GM21390 (cell line): ENCODE measurements at regions not wholly inside any gene's neighbourhood (a gene's known extent, or its start where the extent isn't known, plus 50 kb on each side); places are given as distances from the start of the nearest gene placed in this dataset.

Experiments
- ATAC-seq: cut with Tn5 transposase; IDR thresholded peaks from one replicate; pipeline ENCODE4 v1.9.1; 2021; ENCODE audit not compliant: unreplicated experiment

DNA sequence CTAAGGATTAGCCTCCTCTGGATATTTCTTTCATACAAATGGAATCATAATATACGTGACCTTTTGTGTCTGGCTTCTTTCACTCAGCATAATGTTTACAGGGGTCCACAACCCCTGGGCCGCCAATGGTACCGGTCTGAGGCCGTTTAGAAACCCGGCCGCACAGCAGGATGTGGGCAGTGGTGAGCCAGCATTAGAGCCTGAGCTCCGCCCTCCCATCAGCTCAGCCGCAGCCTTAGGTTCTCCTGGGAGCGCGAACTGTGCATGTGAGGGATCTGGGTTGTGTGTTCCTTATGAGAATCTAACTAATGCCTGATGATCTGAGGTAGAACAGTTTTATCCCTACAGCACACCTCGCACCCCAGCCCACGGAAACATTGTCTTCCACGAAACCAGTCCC is 229.7 kb downstream of the ICE1 start:
- no peak for ATAC-seq

DNA sequence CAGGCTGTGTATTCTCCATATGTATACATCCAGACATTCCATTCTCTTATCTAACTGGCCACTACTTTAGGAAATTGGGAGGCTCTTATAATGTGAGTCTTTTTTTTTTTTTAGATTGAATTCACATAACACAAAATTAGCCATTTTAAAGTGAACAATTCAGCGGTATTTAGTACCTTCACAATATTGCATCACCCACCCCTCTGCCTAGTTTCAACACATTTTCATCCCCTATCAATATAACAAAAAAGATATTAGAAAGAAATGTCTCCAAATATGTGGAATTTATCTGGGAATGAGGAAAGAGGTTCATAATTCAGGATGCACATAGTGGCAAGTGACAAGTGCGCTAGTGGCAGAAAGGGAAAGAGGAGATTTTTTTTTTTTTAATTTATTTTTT is 228.5 kb downstream of the ICE1 start:
- no peak for ATAC-seq

DNA sequence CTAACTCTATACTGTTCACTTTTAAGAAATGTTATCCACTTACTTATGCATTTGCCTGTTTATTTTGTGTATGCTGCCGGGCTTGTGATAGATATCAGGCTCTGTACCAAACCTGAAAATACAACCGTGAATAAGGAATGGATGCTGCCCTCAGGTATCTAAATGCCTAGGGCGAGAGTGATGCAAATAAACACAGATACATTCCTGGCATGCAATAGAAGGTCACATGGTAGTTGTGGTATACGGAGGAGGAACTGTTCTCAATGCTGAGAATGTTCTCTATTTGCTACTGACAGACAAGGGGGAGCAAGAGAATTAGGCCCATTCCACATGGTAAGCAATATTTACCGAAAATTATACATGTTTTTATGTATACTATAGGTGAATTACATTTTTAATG is 227.8 kb downstream of the ICE1 start:
- no peak for ATAC-seq

DNA sequence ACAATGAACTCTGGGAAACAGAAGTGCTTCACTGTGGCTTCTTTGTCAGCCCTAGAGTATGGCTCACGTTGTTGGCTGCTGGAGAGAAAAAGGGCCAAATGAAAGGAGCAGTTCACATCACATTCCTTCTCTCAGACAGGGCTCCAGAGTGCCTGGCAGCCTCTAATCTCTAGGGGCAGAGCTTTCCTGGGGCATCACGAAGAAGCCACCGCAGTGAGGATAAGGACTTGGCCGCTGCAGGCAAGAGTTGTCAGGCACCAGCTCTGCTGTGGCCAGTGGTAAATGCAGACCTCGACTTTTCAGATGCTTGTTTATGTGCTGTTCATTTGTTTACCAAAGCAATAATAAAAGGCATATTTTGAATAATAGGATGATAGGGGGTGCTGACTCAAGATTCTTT is 227.2 kb downstream of the ICE1 start:
- no peak for ATAC-seq

DNA sequence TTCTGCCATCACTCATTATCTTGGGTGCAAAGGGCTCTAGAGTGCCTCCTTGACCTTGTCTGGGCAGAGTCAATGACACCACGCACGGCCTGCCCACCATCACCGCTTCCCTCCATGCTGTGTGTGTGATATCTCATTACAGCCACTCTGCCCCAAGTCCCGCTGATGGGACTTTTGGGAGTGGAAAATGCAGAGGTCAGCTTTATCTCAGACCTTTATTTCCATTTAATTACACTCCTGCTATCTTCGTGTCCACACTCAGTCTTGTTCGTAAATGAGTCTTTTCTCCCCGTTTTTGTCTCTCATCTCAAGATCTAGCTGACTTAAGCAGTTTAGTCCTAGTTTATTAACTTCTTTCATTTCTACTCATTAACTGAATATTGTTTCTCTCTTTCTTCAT is 226.2 kb downstream of the ICE1 start:
- no peak for ATAC-seq

DNA sequence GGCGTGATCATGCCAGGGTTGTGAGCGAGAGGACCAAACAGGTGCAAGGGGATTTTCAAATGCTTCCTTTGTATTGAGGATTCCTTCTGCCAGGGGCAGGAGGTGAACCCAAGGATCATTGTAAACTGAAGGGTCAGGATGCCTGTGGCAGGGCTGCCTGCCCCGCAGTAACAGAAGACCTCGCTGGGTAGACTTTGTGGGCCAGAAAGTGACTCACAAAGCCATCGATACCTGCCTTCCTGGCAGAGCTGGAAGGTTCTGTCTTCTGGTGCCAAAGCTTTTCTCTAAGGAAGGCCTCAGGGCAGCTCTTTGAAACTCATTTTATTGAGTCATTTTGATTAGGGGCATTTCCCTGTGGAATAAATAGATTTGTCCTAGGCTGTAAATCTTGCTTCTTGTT is 223.4 kb downstream of the ICE1 start:
- ATAC-seq: no peak

DNA sequence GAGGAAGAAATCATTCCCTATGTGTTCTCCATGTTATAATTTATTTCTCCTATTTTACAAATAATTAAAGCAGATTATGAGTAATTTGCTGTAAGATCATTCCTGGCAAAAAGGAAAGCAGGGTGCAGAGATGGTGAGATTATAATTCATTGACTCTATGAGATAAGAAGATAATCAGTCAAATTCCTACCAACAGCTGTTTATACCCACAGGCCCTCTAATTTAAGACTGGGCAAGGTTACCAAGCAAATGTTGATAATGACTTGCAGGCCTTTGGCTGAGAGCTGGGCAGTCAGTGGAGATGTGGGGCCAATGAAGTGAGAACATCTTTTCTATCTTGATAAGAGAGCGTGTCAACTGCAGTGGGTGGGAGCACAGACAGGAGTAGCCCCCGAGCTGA is 222.7 kb downstream of the ICE1 start:
- ATAC-seq: no peak

DNA sequence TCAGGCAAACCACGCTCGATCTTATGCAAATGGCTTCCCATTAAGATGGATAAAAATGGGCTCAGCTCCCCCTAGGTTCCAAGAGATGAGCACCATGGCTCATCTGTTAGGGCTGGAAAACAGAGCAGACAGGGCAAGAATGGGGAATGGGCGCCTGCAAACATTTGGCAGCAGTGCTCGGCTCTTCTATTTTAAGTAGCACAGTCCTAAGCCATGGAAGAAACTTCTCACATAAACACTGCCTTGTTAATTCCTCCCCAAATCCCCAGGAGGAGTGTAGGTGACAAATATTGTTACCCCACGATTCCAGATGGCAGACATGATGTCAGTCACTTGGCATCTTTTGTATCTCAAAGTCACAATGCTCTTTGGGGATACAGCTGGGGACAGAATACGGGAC is 221.8 kb downstream of the ICE1 start:
- ATAC-seq: no peak

DNA sequence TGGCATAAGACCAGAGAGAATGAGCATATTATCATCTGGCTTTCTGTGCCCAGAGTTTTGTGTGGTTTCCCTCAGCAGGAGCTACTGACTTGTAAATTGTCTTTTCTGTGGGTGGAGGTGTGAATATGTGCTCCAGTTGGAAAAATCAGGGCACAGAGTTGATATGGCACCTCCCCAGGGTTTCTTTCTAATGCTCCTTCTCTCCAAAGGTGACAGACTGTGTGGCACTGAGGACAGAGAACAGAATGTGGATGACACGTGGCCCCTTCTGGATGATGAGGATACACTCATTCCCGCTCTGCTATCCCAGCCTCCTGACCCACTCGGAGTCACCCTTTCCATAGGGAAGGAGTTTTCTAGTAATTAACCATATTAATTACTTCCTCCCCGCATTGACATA is 221.0 kb downstream of the ICE1 start:
- ATAC-seq: no peak

DNA sequence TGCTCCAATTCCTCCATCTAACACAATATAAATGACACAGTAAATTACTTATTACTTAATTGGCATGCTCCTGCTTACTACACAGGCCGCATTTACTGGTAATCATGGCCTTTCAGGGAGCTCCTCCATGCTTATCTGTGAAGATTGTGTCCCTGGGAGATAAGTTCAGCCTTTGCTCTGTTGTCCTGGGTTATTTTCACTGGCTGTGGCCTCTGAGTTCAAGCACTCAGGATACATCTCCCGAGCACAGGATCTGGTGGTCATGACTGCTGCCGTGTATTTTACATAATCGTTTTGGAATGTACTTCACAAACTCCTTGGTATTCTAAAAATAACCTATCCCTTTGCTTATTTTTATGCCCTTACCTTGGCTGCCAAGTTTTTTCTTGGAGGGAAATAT is 215.7 kb downstream of the ICE1 start:
- ATAC-seq: no peak

DNA sequence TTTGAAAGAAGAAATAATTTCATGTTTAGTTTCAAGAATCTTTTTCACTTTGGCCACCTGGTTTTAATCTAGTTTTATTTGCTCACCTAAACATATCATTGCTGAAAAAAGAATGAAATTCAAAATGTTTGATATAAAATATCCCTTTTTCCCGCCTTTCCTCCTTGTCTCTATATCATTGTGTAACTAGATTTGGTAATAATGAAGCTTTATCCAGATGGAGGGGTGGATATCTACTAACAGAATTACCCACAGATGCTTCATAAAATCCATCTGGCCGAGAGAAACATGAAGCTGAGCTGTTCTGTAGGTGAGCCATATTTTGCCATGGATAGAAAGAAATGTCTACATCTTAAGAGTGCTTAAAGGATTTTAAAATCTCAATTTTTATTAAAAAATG is 214.7 kb downstream of the ICE1 start:
- ATAC-seq: no peak

DNA sequence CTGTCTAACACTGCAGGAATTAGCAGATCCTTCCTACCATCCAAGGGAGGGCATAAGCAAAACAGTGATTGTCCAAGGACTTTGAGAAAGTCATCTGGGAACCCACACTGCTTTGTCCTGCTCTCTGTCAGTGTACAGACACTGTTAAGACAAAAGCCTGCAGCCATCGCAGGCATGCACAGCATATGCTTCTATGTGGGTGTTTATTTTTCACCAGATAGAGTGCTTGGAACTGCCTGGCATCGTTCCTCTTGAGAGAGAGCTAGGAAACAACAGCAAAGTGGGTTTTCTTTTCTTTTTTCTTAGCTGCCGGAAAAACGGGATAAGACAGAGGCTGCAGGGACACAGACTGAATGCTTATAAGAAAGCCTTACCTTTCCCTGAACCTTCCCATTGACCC is 212.3 kb downstream of the ICE1 start:
- no peak for ATAC-seq

DNA sequence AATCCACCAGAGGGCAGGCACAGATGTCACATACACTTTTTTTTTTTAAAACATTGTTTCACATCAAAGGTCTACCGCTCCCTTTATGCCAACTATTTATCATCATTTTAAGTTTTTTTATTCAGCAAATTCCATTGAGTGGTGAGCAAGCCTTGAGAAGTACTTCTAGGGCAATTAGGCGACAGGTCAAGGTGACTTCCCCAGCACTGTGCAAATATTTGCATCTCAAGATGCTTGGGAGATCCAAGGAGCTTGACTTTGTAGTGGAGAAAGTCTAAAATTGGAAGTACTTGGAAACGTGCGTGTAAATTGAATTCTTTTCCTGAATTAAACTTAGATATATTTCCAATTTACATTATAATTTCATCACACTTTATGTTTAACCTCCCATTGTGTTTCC is 211.1 kb downstream of the ICE1 start:
- no peak for ATAC-seq

DNA sequence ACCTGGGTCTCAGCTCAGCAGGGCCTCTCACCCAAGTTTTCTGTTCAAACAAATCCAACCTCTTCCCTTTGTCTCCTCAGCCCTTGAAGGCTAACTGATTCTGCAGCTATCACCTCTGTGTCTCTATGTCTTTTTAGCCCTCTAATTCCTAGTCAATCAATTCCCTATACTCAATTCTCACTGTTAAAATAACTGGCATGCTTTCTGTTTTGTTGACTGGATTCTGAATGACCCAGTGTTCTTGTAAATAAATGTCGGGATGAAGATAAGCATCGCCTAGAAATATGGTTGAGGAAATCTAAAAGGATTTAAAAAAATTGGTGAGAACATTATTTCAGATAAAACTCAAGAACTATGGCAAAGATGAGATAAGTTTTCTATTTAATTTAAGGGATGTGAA is 210.2 kb downstream of the ICE1 start:
- ATAC-seq: no peak

DNA sequence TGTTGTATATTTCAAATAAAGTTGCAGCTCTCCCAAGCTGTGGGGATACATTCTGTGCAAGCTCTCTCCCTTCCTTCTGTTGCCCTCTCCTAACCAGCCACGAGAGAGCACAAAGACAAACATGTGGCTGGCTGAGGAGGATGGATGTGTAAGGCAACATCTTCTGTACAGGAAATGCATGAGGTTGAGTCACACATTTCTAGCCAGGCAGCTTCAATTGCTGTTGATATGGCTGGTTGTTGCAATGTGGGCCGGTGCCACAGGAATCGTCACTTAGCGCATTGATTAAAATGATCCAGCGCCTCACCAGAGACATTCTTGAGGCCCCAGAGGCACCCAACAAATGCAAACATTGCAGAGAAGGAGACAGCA is 207.1 kb downstream of the ICE1 start:
- no peak for ATAC-seq

DNA sequence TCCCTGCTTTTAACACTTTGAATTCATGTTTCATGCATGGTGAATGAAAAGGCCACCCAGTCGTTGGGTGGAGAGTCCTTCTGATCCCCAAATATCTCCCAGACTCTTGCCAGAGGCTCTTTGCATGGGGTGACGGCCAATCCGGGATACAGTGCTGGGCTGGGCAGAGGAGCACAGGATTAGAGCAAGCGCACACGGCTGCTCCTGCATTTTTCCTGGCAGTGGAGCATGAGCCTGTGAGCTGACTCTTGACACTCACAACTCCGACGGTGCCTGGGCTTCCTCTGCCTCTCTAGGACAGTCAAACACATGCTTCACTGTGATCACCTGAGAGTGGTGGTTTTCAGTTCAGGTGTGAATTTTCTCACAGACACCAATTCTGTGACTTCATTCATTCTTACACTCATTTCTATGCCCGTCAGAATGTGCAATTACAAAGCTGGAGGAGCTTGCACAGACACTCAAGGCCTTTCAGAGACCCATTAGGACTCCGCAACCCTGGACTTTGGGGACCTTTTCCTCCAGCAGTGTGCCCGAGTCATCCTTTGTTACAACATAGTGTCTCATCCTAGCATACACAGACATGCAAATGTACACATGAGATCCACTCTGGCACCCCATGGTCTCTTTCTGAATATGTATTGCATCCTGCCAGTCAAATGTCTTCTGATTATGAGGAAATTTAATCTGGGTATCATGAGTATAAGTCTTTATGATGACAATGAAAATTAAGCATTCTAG is 206.6 kb downstream of the ICE1 start:
- ATAC-seq: no peak

DNA sequence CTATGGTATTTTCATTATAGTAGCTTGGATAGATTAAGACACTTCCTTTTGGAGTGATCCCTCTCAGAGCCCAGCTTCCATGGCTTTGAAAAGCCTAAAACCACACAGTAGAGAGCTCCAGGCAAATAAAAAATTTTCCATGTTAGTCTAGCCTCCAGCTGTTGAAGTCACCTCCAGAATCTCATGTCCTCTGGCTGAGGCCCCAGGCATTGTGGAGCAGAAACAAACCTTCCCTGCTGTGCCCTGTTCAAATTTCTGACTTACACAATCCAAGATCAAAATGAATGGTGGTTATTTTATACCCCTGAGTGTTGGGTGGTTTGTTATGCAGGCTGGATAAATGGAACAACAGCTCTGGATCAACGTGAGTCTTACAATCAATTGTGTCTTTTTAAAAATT is 203.9 kb downstream of the ICE1 start:
- no peak for ATAC-seq

DNA sequence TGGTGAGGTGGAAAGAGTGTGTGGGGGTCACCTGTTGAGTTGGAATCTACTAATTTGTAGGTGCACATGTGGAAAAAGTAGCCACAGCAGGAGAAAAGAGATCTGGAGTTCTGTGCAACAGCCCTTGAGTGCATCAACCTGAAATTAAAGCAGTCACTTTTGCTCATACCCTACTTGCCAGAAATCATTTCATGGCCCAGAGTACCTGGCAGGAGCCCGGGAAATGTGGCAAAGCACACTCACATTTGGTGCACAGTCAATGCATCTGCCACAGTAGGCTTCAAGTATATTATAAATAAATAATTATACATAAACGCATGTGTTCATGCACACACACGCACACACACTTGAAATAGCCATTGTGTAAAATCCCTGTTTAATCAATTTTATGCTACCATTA is 203.0 kb downstream of the ICE1 start:
- ATAC-seq: no peak

DNA sequence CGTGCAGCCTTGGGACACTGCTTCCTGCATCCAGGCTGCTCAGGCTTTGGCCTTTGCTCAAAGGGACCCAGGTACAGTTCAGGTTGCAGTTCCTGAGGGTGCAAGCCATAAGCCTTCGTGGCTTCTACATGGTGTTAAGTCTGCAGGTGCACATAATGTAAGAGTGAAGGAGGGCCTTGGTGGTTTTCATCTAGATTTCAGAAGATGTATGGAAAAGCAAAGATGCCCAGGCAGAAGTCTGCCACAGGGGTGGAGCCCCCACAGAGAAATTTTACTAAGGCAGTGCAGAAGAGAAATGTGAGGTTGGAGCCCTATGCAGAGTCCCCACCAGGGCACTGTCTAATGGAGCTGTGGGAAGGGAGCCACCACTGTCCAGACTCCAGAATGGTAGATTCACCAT is 200.9 kb downstream of the ICE1 start:
- no peak for ATAC-seq

DNA sequence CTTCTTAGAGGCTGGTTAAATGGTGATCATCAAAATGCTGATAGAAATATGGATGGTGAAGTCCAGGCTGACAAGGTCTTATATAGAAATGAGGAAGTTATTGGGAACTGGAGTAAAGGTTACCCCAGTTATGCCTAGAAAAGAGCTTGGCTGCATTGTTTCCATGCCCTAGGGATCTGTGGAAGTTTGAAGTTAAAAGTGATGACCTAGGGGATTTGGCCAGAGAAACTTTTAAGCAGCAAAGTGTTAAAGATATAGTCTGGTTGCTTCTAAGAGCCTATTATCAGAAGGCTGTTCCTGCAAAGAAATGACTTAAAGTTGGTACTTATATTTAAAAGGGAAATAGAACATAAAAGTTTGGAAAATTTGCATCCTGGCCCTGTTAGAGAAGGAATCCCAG is 200.3 kb downstream of the ICE1 start:
- no peak for ATAC-seq

DNA sequence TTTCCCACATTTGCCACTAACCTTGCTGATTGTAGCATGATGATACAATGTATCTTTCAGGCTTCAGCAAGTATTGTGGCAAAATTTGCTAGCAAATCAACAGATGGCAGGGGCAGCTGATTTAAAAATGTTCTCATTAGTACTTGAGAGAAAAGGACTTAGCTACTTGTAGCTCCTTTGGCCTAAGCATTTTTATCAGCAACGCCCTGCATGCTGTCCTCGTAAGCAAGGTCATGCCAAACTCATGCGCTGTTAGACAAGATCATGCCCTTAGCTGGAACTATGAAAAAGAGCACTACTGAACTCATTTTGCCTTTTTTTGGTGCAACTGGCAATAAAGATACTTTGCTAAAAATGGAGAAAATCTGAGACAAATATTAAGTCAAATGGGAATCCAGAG is 197.1 kb downstream of the ICE1 start:
- no peak for ATAC-seq

DNA sequence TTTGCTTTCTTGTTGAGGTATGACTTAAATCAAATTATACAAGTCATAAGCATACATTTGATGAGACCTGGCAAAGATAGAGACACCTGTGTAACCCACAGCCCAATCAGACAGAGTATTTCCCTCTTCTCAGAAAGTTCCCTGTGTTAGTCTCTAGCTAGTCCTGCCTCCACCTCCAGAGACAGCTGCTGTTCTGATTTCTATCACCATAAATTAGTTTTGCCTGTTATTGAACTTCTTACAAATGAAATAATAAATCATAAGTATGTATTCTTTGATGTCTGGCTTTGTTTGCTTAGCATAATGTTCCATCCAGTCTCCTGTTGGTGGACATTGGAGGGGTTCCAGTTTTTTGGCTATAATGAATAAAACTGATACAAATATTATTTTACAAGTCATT is 194.5 kb downstream of the ICE1 start:
- no peak for ATAC-seq

DNA sequence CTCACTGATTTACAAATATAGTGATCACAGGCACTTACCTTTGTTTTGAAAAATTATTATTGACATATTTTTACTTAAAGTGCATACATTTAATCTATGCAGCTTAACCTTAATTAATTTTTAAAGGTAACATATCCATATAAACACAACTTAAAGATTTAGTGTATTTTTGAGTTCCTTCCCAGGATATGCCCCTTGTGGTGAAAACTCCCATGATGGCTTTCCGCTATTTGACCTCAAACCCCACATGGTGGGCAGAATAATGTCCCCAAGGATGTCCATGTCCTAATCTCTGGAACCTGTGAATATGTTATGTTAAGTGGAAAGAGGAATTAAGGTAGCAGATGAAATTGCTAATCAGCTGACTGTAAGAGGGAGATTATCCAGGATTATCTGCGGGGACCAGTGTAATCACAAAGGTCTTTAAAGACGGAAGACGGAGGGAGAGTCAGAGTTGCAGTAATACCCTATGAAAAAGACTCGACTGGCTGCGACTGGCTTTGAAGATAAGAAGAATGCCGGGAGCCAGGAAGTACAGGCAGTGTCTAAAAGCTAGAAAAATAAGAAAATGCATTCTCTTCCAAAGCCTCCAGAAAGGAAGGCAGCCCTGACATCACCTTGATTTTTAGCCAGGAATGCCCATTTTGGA is 193.9 kb downstream of the ICE1 start:
- ATAC-seq: no peak
